SW480 (cell line): ENCODE measurements at regions not wholly inside any gene's neighbourhood (a gene's known extent, or its start where the extent isn't known, plus 50 kb on each side); places are given as distances from the start of the nearest gene placed in this dataset.
"Not testable (repeated sequence)": the region's sequence is repeated elsewhere in the genome, so short reads cannot be mapped to it uniquely, and the experiment has no call there.

Experiments
- DNase-seq: peaks from one replicate; pipeline ENCODE4 v3.0.0-alpha.2; 2016; ENCODE audit warnings: low spot score

DNA sequence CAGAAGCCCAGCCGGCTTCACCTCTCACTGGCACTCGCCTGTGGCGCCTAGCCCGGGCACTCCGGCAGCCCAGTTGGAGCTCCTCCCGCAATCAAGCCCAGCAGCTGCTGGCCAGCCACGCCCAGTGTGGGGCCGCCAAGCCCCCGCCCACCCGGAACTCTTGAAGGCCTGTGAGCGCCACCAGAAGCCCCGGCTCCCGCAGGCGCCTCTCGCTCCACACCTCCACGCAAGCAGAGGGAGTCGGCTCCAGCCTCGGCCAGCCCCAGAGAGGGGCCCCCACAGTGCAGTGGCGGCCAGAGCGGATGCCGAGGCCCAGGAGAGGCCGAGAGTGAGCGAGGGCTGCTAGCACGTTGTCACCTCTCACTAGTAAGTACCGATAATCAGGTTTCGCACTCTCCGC, 240.7 kb downstream of the TFEC start:
- no peak for DNase-seq

DNA sequence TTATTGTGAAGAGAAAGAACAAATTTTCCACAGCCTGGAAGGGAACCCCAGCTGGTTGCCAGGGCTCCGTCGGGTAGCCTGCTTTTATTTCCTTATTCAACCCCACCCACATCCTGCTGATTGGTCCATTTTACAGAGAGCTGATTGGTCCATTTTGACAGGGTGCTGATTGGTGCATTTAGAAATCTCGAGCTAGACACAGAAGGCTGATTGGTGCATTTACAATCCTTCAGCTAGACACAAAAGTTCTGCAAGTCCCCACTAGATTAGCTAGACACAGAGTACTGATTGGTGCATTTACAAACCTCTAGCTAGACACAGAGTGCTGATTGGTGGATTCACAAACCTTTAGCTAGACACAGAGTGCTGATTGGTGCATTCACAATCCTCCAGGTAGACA, 241.1 kb downstream of the TFEC start:
- not testable (repeated sequence) for DNase-seq

DNA sequence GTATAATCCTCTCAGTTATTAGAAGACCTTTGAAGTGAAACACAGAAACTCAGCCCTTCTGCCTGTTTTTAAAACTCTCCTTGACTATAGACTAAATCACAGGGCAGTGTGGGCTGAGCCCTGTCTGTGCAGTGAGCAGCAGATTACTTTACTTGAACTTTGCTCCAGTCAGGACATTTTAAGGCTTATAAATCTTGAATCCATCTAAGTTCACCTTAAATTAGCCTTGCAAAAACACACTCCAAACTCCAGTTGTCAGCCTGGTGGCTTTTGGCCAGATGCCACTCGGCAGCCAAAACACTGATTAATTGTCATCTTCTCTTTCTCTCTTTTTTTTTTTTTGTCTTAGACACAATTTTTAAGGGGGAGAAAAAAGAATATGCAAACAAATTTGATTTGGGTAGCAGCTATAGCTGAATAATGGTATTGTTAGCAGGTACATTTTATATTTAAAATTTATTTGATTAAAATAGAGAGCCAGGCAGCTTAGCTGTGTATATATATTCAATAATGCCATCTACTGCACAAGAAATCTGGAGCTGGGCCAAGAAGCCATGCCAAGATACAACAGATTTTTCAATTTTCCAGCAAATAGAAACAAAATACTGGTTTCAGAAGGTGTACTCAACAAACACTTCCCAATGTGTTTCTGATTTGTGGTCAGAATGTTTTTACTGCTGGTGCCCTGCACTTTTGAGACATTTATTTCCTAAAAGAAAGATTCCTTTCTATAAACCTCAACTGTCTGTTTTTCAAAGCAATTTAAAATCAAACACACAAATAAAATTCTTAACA, 247.7 kb downstream of the TFEC start:
- no peak for DNase-seq

DNA sequence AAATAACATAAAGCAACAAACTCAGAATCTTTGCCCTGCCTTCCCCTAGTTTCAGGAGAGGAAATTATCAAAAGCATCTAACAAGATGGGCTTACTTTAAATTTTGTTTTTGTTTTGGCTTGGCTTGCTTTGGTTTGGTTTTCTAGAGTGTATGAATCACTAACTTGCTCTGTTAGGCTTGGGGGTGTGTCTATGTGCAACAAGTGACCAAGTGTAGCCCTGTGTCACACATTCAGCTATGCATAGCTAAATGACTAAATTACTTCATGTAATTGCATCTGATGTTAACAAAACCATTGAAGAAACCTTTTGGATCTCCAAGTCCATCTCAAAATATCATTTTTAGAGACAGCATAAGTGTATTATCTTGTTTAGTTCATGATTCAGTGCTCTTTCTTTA, 251.0 kb downstream of the TFEC start:
- DNase-seq, result no peak

DNA sequence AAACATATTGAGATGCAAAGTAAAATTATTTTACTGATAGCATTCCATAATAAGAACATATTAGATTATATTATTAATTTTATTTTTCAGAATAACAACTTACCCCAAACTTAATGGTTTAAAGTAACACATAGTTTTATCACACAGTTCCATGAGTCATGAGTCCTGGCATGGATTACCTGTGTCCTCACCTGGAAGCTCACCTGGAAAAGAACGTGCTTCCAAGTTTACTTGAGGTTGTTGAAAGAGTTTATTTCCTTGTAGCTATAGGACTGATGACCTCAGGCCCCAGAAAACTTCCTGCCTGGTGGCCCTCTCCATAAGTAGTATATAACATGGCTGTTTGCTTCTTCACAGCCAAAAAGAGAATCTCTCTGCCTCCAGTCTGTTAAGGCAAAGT, 254.6 kb downstream of the TFEC start:
- DNase-seq, result no peak

DNA sequence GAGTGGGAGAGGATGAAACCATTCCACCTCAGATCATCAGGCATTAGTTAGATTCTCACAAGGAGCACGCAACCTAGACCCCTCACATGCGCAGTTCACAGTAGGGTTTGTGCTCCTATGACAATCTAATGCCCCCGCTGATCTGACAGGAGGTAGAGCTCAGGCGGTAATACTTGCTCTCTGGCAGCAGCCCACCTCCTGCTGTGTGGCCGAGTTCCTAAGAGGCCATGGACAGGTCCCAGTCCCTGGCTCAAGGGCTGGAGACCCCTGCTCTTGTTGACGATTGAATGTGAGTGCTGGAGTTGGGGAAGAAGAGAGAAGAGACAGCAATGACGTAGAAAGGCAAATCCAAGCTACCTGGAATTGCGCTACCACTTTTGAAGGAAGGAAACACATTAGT, 267.2 kb downstream of the TFEC start:
- DNase-seq, result no peak

DNA sequence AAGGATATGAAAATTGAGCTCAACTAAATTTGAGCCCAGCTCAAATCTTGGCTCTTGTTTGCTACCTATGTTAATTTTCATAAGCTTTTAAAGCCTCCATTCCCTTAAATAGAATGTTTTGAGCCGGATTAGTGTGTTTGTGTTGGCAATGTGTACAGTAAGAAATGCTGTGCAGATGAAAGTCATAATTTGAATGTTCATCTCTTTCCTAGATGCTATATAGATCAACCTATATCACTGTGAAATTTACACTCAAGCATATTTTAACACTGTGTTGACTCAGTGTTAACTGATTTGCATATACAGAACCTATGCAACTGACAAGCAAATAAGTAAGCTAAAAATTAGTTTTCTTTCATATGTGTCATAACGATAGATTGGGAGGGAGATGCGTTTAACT, 272.5 kb downstream of the TFEC start:
- no peak for DNase-seq

DNA sequence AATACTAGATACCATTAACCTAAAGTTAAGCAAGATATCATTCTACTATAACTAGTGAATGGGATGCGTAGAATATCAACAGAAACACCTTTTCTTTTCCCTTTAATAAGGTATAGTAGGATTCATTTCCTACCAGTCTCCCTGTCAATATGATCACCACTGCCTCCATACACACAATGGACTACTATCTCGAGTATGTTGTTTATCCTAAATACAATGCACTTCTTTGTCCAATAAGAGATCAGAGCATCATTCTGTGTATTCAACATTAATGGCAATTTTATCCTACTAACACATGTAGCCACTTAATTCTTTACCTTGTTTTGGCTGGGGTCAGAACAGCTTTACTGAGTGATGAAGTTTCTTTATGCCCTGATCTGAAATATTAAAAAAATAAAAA, 276.3 kb downstream of the TFEC start:
- no peak for DNase-seq

DNA sequence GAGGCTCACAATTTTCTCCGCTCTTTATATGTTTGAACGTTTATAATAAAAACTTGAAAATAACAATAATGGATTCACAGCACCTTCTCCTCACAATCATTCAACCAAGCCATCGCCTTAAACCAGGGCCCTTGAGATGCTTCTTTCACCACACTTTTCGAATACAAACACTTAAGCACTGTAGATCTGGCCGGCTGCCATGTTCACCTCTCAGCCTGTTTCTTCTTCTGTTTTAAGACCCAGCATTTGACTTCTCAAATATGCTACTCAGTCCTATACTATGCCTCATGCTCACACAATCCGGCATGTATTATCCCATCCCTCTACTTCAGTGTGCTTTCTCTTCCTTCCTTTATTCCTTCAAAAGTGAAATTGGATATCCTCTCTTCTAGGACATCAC, 280.6 kb downstream of the TFEC start:
- no peak for DNase-seq

DNA sequence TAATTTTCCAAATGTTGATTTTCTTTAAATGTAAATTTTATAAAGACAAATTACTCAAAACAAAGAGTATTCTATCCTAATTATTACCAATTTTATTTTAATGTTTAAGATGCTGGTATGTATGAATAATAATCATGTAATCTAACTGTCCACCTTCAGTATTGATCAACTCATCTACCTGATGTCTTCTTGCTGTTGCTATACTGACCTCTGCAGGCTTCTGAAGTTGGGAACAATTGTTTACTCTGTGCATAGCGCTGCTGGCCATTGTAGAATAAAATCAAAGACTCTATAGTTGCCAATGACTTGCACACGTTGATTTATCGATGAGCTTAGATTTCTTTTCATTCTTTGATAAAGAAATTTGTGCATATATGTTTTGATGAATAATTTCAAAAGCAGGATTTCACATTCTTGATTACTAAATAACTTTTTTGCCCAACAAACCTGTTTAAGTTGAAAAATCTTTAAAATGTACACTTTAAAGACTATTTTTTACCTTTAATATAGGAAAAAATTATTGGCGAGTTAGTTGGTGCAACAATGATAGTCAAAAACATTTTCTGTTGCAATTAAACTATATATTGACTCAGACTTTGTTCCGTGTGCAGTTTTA, 282.3 kb downstream of the TFEC start:
- DNase-seq, result peak; percentile 48

DNA sequence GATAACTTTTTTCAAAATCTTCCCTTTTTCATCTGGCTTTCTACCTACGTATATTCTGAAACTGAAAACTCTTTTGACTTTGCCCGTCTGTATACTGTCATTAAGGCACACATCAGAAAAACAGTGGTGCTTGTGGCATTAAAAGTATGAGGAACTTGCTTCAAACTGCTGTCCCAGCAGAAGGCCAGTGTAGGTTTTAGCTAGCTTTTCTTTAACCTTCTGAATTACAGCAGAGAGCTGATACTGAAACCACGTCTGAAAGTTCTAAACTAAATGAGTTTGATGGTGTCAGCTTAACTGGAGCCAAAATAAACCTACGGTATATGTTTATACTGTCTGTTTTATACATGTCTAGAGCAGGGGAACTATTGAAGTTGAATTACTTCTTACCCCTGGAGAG, 283.4 kb downstream of the TFEC start:
- no peak for DNase-seq

DNA sequence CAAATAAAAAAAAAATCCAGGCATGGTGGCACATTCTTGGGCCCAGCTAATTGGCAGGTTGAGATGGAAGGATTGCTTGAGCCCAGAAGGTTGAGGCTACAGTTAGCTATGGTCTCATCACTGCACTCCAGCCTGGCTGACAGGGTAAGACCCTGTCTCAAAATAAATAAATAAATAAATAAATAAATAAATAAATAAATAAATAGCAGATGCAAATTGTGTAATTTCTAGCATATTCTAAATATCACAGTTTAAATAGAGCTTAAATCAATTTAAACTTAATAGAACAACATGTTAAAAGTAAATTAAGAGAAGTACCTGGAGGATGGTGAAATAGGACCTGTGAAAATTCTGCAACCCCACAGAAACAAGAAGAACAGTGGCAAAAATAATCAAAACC, 290.5 kb downstream of the TFEC start:
- no peak for DNase-seq

DNA sequence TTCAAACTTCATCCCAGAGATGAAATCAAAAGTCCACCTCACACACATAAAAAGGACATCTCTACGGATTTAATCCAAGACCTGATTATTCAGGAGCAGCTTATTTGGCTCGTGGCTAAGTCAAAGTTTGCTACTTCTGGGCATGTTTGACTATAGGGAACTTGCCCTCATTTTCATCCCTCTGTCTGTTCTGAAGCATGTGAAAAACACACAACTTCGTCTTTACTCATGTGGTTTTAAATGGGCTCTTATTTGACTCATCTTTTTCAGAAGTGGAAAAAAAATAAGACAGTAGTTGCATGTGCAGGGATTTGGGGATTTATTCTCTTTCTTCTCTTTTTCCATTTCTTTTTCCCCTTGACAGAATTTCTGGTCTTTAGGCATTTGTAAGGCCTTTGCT, 295.9 kb downstream of the TFEC start:
- DNase-seq, result no peak

DNA sequence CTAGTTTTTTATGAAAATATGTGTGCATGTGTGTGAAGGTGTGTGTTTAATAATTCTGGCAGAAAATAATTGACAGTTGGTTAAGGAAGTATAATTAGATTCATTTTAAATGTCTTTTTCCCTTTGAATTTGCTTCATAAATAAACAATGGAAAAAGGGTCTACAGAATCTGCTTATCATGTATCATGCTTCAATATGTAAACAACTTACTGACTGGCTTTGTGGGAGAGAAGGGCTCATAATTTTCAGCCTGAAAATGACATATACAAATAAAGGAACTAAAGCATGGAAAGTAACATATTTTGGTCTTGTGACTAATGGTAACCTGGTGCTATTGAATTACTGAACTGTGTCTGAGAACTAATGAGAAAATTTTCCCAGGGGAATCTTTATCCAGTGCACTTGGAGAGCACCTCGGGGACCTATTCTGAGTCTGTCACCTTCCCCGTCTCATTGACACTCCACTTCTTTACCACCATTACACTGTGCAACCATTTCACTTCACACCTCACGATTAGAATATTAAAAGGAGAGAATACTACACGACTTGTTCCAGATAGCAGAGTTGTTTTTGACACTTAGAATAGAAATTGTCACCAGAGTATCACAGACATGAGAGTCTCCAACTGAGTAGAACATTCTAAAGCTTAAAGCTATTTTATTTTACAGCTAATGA, 298.6 kb downstream of the TFEC start:
- no peak for DNase-seq

DNA sequence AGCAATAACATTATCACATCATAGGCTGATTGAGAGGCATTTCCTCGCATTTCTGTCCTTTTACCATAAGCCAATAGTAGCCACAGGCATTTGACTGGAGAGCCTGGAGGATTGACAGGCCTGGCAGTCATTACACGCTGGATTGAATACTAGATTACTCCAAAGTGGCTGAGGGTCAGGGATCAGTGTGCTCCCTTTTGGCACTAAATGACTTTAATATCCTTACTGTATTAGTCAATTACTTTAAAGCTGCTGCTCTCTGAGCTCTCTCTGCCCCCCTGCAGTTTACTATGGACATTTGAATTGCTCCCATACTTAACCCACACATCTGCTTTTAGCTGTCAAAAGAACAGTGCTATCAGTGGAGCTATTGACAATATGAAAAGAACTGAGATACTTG, 302.0 kb downstream of the TFEC start:
- DNase-seq, result no peak

DNA sequence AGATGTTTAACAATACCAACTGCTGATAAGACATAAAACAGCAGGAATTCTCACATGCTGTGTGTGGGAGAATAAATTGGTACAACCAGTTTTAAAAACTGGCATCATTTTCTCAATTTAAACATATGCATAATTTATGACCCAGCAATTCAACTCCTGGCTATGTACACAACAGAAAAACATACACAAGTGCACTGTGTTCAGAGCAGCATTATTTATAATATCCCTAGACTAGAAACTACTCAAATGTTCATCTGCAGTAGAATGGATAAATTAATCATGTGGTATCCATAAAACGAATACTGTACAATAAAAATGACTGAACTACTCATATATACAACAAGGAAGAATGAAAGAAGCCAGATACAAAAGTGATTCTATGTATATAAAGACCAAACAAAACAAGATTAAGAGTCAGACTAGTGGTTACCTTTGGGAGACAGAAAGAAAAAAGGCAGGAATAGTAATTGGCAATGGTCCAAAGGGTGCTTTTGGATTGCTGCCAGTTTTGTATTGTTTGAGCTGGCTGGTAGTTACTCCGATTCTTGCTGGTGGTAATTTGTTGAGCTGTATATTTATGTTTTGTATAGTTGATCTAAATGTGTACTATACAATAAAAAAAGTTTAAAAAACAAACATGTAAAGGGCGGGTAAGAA, 306.0 kb downstream of the TFEC start:
- DNase-seq, result peak; percentile 36

DNA sequence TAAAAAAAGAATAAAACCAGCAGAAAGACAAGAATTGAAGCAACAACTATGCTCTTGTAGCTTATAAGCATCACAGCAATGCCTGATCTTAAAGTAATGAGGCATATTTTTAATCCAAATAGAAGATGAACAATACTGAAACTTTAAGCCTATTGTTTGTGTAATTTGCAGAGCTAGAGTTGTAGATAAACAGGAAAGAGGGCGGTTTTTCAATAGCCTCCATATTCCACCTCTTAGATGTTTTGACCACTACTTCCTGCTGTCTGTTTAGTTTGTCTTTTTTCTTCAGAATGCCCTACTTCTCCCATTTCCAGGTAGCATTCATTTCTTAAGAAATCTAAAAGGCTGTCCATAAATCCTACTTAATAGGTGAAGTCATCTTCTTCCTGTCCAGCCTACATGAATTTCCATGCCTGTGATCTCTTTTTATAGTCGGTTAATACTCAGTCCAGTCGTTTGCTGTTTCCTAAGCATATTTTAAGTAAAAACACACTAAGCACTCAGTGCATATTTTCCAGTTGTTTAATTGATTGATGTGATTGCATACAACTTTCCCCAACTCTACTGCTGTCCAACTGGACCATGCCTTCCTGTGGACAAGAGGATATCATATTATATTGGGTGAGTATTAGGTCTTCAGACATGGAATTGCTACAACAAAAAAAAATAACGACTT, 308.1 kb downstream of the TFEC start:
- no peak for DNase-seq

DNA sequence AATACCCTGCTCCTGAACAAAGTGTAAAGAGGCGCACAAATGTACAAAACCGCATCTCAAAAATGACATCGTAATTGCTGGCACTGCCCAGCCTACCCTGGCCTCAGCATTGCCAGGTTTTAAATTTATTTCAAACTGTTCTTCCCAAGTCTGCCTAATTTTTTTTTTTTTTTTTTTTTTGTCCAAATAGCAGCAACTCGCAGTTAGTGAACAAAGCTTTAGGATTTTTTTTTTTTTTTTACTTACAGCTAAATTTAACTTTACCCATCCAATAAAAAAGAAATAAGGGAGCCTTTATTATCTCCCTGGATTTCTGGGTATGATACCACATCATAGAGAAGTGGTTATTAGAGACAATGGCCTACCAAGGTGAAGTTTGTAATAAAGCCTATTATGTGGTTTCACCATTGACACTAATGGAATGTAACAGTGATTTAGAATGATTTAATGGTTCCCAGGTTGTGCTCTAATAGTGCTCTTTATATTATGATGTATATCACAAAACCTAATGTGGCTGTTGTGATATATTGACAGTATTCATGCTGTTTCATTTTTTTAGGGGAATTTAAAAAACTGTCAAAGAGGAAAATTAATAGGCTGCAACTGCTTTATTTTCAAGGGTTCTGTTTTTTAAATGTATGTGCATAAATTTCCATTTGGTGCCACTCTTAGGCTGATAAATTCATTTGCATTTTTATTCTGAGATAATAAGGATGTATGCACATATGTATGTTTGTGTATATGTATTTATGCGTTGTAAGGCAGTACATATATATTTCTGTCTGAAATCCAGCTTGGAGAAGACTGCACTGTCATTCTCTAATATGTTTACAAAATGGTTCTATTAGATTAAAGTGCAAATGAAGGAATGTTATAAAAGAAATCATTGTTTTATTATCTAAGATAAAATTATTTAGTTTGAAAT, 309.0 kb downstream of the TFEC start:
- DNase-seq, result peak; percentile 93

DNA sequence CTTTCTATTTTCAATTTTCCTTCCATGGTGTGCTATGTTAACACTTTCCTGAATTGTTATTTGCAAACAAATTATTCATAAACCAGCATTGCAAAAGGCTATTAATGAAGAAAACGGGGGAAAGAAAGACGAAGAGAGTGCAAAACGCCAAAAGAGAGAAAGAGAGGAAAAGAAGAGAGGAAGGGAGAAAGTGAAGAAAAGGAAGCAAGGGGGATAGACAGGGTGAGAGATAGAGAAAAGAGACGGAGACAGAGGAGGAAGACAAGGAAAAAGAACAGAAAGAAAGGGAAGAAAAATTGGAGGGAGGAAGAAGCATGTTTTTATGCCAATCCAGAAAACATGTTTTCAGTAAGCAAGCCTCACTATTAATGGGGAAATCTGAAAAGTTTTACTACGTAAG, 310.6 kb downstream of the TFEC start:
- DNase-seq, result no peak

DNA sequence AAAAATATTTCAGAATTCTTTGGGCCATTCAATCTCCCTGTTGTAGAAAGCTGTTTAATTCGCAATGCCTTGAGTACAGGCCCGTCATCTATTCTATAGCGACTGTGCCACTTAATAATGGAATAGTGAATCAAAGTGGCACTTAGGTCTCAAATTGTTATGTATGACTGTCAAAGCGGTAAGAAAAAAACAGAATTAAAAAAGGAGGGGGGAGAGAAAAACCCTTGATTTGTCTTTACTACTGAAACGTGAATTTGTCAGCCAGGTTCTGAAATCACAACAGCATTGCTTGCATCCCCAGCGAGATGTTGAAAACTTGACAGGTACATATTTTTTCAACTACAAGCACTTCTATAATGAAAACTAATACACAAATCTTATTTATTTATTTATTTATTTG, 320.9 kb downstream of the TFEC start:
- no peak for DNase-seq

DNA sequence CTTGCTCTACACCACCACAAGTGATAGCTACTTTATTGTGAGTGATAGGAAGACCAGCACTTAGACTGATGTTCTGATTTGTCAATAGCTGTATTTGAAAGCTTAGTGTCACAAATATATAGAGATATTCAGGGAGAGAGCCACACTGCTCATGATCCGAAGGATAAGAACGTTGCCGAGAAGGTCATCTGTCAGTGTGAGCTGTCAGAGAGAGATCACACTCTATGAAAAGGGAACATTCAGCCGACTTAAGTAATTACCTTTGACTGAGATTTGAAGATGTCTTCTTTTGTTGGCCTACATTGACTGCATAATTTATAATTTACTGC, 322.6 kb downstream of the TFEC start:
- DNase-seq, result no peak
